DND-41 (cell line): ENCODE measurements at regions not wholly inside any gene's neighbourhood (a gene's known extent, or its start where the extent isn't known, plus 50 kb on each side); places are given as distances from the start of the nearest gene placed in this dataset.

Source experiments
- ATAC-seq: fragments of 200-7000 bp; cut with Tn5 transposase; 3 replicates; pipeline ENCODE4 v1.9.1; 2021; ENCODE audit warnings: low read depth; ENCODE audit not compliant: insufficient read depth
- DNase-seq: peaks from one replicate; pipeline ENCODE4 v3.0.0-alpha.2; 2020
- H2AFZ ChIP-seq: 2 replicates; pipeline ENCODE4 v1.6.0; 2012; ENCODE audit warnings: low read depth, low read length
- H3K27ac ChIP-seq: 2 replicates; pipeline ENCODE4 v1.5.1; 2012; ENCODE audit warnings: low read length, inconsistent platforms
- H3K27me3 ChIP-seq: fragments of 200-600 bp; sonication (generic); 2 replicates; pipeline ENCODE4 v1.6.0; 2012; ENCODE audit warnings: low read length, mild to moderate bottlenecking, inconsistent platforms; ENCODE audit not compliant: insufficient read depth, poor library complexity
- H3K36me3 ChIP-seq: 2 replicates; pipeline ENCODE4 v1.5.1; 2012; ENCODE audit warnings: low read length, inconsistent platforms; ENCODE audit not compliant: insufficient read depth
- H3K4me1 ChIP-seq: 2 replicates; pipeline ENCODE4 v1.5.1; 2012; ENCODE audit warnings: mild to moderate bottlenecking, low read length; ENCODE audit not compliant: insufficient read depth
- H3K4me2 ChIP-seq: 2 replicates; pipeline ENCODE4 v1.6.0; 2012; ENCODE audit warnings: mild to moderate bottlenecking, moderate library complexity, low read length, inconsistent platforms; ENCODE audit not compliant: insufficient read depth
- H3K4me3 ChIP-seq, 2 experiments: fragments of 200-600 bp in 1 of 2; shearing (Covaris generic) in 1 of 2; 2 replicates each; pipeline ENCODE4 v1.5.1; 2012 to 2016; ENCODE audit warnings: inconsistent platforms in 2 of 2, low read length in 2 of 2, mild to moderate bottlenecking in 2 of 2, low read depth in 1 of 2, moderate library complexity in 1 of 2
- H3K79me2 ChIP-seq: 2 replicates; pipeline ENCODE4 v1.6.0; 2012; ENCODE audit warnings: low read length, inconsistent platforms; ENCODE audit not compliant: insufficient read depth
- H3K9ac ChIP-seq: 2 replicates; pipeline ENCODE4 v1.6.0; 2012; ENCODE audit warnings: low read depth, mild to moderate bottlenecking, inconsistent platforms, low read length, moderate library complexity
- H3K9me3 ChIP-seq: 2 replicates; pipeline ENCODE4 v1.5.1; 2012; ENCODE audit warnings: low read length, moderate library complexity, mild to moderate bottlenecking, inconsistent platforms; ENCODE audit not compliant: insufficient read depth, severe bottlenecking
- H4K20me1 ChIP-seq: 2 replicates; pipeline ENCODE4 v1.6.0; 2012; ENCODE audit warnings: low read length; ENCODE audit not compliant: insufficient read depth
- EZH2 ChIP-seq: IDR thresholded peaks from 3 replicates; pipeline ENCODE4 v1.6.1; 2012; ENCODE audit warnings: borderline replicate concordance, low read depth, mild to moderate bottlenecking, moderate library complexity, low read length, inconsistent platforms; ENCODE audit not compliant: severe bottlenecking
- TF ChIP-seq, protein P1 (sequence below): IDR thresholded peaks from 2 replicates; pipeline ENCODE4 v1.5.1; 2012; ENCODE audit warnings: borderline replicate concordance, low read length, moderate library complexity, mild to moderate bottlenecking; ENCODE audit not compliant: poor library complexity, severe bottlenecking; ENCODE audit errors: extremely low read depth

DNA sequence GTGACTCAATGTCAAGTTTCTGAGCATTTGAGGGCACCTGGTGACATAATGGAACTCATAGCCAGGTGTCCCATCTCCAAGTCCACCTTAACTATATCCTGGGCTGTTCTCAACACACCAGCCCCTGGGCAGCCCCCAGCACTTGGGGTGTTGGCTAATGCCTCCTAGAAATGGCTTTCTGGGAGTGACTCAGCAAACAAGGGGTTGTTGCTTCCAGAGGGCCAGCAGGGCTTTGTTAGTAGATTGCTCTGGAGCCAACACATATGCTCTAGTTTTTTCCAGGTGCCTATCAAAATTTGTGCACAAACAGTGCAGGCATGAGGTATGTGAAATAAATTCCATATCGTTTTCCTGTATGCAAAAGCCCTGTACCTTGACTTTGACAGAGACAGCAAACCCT is 448.4 kb downstream of the SLC4A3 start:
- peaks cover 9% of the 10 kb centered on the region for H3K27me3 ChIP-seq
- no peak overlapping the region for H2AFZ ChIP-seq
- DNase-seq, result no peak
- H3K9me3 ChIP-seq, result no peaks in the 10 kb centered on the region
- H3K27ac ChIP-seq, result no peak overlapping the region
- ATAC-seq, result no peak
- H3K79me2 ChIP-seq, result no peaks in the 10 kb centered on the region
- H3K4me2 ChIP-seq, result no peak overlapping the region
- TF ChIP-seq EZH2, result no peak
- TF ChIP-seq, protein P1, sequence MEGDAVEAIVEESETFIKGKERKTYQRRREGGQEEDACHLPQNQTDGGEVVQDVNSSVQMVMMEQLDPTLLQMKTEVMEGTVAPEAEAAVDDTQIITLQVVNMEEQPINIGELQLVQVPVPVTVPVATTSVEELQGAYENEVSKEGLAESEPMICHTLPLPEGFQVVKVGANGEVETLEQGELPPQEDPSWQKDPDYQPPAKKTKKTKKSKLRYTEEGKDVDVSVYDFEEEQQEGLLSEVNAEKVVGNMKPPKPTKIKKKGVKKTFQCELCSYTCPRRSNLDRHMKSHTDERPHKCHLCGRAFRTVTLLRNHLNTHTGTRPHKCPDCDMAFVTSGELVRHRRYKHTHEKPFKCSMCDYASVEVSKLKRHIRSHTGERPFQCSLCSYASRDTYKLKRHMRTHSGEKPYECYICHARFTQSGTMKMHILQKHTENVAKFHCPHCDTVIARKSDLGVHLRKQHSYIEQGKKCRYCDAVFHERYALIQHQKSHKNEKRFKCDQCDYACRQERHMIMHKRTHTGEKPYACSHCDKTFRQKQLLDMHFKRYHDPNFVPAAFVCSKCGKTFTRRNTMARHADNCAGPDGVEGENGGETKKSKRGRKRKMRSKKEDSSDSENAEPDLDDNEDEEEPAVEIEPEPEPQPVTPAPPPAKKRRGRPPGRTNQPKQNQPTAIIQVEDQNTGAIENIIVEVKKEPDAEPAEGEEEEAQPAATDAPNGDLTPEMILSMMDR, result no peak
- no peaks in the 10 kb centered on the region for H3K4me1 ChIP-seq
- no peaks in the 10 kb centered on the region for H4K20me1 ChIP-seq
- no peak overlapping the region for H3K9ac ChIP-seq
- H3K4me3 ChIP-seq, result no peak overlapping the region
- H3K36me3 ChIP-seq, result no peaks in the 10 kb centered on the region

DNA sequence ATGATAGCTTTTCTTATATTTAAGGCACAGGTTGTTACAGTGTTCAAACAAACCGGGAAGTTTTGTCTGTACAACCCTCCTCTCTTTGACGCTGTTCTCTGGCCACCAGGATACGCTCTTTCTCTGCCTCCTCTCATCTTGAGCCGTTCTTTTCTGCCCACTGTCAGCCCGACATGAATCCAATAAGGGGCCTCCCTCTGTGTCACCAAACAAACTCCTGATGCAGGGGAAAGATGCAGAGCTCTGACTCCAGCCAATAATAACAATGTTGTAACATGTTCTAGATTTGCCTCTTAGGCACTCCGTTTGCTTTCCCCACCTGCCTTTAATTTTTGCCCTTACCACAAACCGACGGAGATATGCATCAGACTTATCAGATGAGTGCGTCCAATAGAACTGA is 449.3 kb downstream of the SLC4A3 start:
- H2AFZ ChIP-seq, result no peak overlapping the region

DNA sequence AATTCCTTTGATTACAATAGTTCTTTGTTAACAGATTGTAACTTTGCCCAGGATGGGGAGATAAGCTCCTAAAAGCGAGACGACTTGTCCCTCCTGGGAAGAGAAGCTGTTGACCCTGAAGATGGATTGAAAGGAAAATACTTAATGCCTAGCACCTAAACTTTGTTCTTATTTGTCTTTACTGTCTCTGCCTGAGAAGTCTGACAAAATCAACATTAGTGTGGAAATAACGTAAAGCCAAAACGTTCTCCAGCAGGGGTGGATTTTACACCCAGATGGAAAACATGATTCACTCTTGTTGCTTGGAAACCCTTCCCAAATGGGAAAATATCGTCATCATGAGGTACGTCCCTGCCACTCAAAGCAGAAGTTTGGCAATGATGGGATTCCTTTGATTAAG is 450.1 kb downstream of the SLC4A3 start:
- Histone ChIP-seq H3K9me3 (no peaks in the 10 kb centered on the region), H3K4me2 (no peak overlapping the region), H3K27ac (no peak overlapping the region), H3K4me3 (no peak overlapping the region), H3K27me3 (peaks cover 9% of the 10 kb centered on the region), H2AFZ (no peak overlapping the region), H3K4me1 (no peaks in the 10 kb centered on the region), H4K20me1 (no peaks in the 10 kb centered on the region), H3K9ac (no peak overlapping the region), H3K36me3 (no peaks in the 10 kb centered on the region), H3K79me2 (no peaks in the 10 kb centered on the region)
- no peak for DNase-seq
- no peak for TF ChIP-seq EZH2
- TF ChIP-seq, protein P1, result no peak
- ATAC-seq, result no peak

More for the DNA sequence above, 449.3 kb downstream of the SLC4A3 start:
- Histone ChIP-seq H3K27ac (no peak overlapping the region), H3K27me3 (peaks cover 9% of the 10 kb centered on the region), H3K4me3 (no peak overlapping the region), H3K4me1 (no peaks in the 10 kb centered on the region), H3K79me2 (no peaks in the 10 kb centered on the region), H3K9me3 (no peaks in the 10 kb centered on the region), H4K20me1 (no peaks in the 10 kb centered on the region), H3K4me2 (no peak overlapping the region), H3K9ac (no peak overlapping the region), H3K36me3 (no peaks in the 10 kb centered on the region)
- no peak for DNase-seq
- no peak for ATAC-seq
- TF ChIP-seq, protein P1, result no peak
- no peak for TF ChIP-seq EZH2

DNA sequence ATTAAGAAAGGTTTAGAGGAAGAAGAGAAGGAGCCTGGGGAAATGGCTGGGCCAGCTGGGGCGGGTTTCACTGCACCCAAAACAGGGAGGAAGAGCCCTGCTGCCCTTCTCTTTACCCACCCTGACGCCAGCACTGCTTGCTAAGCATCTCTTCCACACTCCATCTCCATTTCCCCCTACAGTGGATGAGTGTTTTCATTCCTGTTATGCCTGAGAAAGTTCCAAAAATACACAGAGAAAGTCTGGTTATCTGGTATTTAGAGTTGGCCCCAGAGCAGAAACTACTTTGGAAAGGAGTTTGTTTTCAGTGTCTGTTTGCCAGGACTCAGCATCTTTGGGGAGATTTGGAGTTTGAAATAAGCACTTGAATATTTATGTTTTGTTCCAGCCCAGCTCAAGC is 451.0 kb downstream of the SLC4A3 start:
- no peaks in the 10 kb centered on the region for H3K79me2 ChIP-seq
- H2AFZ ChIP-seq, result no peak overlapping the region
- ATAC-seq (no peak), DNase-seq (no peak)
- H3K9ac ChIP-seq, result no peak overlapping the region
- no peaks in the 10 kb centered on the region for H3K9me3 ChIP-seq
- no peak overlapping the region for H3K27ac ChIP-seq
- TF ChIP-seq, protein P1, result no peak
- no peak for TF ChIP-seq EZH2
- H3K36me3 ChIP-seq, result no peaks in the 10 kb centered on the region
- no peak overlapping the region for H3K4me2 ChIP-seq
- no peak overlapping the region for H3K4me3 ChIP-seq
- no peaks in the 10 kb centered on the region for H3K4me1 ChIP-seq
- H3K27me3 ChIP-seq, result peaks cover 9% of the 10 kb centered on the region
- H4K20me1 ChIP-seq, result no peaks in the 10 kb centered on the region
